ENCODE measurements at regions not wholly inside any gene's neighbourhood (a gene's known extent, or its start where the extent isn't known, plus 50 kb on each side); places are given as distances from the start of the nearest gene placed in this dataset.
"Not testable (repeated sequence)": the region's sequence is repeated elsewhere in the genome, so short reads cannot be mapped to it uniquely, and the experiment has no call there.

- TF ChIP-seq, protein P1, sequence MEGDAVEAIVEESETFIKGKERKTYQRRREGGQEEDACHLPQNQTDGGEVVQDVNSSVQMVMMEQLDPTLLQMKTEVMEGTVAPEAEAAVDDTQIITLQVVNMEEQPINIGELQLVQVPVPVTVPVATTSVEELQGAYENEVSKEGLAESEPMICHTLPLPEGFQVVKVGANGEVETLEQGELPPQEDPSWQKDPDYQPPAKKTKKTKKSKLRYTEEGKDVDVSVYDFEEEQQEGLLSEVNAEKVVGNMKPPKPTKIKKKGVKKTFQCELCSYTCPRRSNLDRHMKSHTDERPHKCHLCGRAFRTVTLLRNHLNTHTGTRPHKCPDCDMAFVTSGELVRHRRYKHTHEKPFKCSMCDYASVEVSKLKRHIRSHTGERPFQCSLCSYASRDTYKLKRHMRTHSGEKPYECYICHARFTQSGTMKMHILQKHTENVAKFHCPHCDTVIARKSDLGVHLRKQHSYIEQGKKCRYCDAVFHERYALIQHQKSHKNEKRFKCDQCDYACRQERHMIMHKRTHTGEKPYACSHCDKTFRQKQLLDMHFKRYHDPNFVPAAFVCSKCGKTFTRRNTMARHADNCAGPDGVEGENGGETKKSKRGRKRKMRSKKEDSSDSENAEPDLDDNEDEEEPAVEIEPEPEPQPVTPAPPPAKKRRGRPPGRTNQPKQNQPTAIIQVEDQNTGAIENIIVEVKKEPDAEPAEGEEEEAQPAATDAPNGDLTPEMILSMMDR (IDR thresholded peaks at IDR 0.05; ENCODE audit: control insufficient read depth, insufficient read depth, low read depth, low read length, missing control alignments), result peak; percentile 40
- H3K4me3 ChIP-seq (ENCODE audit: control insufficient read depth, low read depth, low read length); DNase-seq (ENCODE audit: low read depth): not testable (repeated sequence)
These were observed 513.7 kb downstream of the RPIA start for GRCh38 chr2:89205153-89205552.

GRCh38 chr2:89208144-89208932, 516.9 kb downstream of the RPIA start:
- peak; percentile 69 for DNase-seq (ENCODE audit: low read depth)
- H3K4me3 ChIP-seq (ENCODE audit: control insufficient read depth, low read depth, low read length), result not testable (repeated sequence)

GRCh38 chr2:89213151-89213550, 521.7 kb downstream of the RPIA start:
- H3K4me3 ChIP-seq (ENCODE audit: control insufficient read depth, low read depth, low read length), result not testable (repeated sequence)
- TF ChIP-seq, protein P1 (IDR thresholded peaks at IDR 0.05; ENCODE audit: control insufficient read depth, insufficient read depth, low read depth, low read length, missing control alignments), result peak; percentile 27
- DNase-seq (ENCODE audit: low read depth), result peak; percentile 16

GRCh38 chr2:89213811-89214210, 522.3 kb downstream of the RPIA start:
- DNase-seq (ENCODE audit: low read depth), result not testable (repeated sequence)

GRCh38 chr2:89221474-89221873, 530.0 kb downstream of the RPIA start:
- H3K4me3 ChIP-seq (ENCODE audit: control insufficient read depth, low read depth, low read length), result not testable (repeated sequence)

More at GRCh38 chr2:89213811-89214210, 522.3 kb downstream of the RPIA start:
- not testable (repeated sequence) for H3K4me3 ChIP-seq (ENCODE audit: control insufficient read depth, low read depth, low read length)

GRCh38 chr2:89222063-89222732, 530.7 kb downstream of the RPIA start:
- not testable (repeated sequence) for H3K4me3 ChIP-seq (ENCODE audit: control insufficient read depth, low read depth, low read length); DNase-seq (ENCODE audit: low read depth)

More at GRCh38 chr2:89221474-89221873, 530.0 kb downstream of the RPIA start:
- DNase-seq (ENCODE audit: low read depth), result not testable (repeated sequence)

- H3K4me3 ChIP-seq (ENCODE audit: control insufficient read depth, low read depth, low read length); DNase-seq (ENCODE audit: low read depth): not testable (repeated sequence)
These were observed 533.3 kb downstream of the RPIA start for GRCh38 chr2:89224803-89225202.

- DNase-seq (ENCODE audit: low read depth), result not testable (repeated sequence)
These were observed 538.5 kb downstream of the RPIA start for GRCh38 chr2:89229979-89230378.

GRCh38 chr2:89231241-89231640, 539.8 kb downstream of the RPIA start:
- not testable (repeated sequence) for H3K4me3 ChIP-seq (ENCODE audit: control insufficient read depth, low read depth, low read length); DNase-seq (ENCODE audit: low read depth)

More at GRCh38 chr2:89229979-89230378, 538.5 kb downstream of the RPIA start:
- H3K4me3 ChIP-seq (ENCODE audit: control insufficient read depth, low read depth, low read length), result not testable (repeated sequence)

DNA sequence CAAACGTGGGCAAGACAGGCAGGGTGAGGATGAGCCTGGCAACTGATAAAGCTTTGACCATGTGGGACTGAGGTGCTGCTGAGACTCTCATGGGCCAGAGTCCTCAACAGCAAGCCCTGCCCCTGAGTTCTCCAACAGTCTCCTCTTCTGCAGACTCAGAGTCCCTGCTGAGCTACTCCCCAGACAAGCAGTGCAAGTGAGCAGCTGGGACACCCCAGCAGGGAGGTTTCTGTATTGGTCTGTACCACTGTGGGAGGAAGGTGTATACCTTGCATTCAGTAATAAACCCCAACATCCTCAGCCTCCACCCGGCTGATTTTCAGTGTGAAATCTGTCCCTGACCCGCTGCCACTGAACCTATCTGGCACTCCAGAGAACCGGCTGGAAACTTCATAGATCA, 542.5 kb downstream of the RPIA start:
- not testable (repeated sequence) for H3K4me3 ChIP-seq (ENCODE audit: control insufficient read depth, low read depth, low read length)

GRCh38 chr2:89234818-89235466, 543.5 kb downstream of the RPIA start:
- DNase-seq (ENCODE audit: low read depth); H3K4me3 ChIP-seq (ENCODE audit: control insufficient read depth, low read depth, low read length): not testable (repeated sequence)

More for the DNA sequence above, 542.5 kb downstream of the RPIA start:
- DNase-seq (ENCODE audit: low read depth), result not testable (repeated sequence)

DNA sequence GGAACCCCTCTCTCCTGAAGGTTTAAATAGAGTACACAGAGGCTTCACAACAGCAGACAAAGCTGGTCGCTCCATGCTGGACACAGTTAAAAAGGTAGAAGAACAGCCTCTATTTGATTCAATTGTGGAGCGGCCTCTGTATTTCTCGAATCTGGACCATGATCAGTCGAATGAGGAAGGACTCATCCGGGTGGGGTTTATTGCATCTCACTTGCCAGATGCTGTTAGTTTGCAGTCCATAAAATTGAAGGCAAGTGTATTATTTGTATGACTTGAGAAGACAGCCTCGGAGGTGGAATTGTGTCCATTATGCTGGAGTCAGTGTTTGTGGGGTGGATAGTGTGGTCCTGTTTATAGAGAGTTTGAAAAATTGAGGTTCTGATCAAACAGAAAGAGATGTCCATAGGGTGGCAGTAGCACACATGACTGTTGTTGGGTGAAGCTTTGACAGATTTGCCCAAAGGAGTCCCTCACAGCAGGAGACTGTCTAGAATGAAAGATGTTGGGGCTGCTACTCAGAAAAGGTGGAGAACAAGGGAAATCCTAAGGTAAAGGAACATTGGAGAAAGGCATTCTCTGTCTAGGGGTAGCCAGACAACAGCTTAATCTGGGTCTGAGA, 545.5 kb downstream of the RPIA start:
- H3K4me3 ChIP-seq (ENCODE audit: control insufficient read depth, low read depth, low read length); DNase-seq (ENCODE audit: low read depth): not testable (repeated sequence)

DNA sequence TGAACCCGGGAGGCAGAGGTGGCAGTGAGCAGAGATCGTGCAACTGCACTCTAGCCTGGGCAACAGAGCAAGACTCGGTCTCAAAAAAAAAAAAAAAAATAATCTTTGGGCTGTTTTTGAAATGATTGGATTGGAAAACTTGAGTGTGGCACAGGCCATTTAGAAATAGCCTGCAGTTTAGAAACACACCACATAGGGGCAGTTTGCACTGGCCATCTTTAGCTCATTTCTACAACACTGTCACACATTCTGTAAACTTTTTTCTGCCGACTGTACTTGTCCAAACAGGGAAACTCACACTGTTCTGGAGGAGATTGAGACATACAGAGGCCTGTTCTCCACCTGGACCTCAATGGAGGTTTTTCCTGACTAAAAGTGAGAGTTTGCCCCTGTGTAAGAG, 546.3 kb downstream of the RPIA start:
- DNase-seq (ENCODE audit: low read depth); H3K4me3 ChIP-seq (ENCODE audit: control insufficient read depth, low read depth, low read length): not testable (repeated sequence)

All from AG09309 (cell line).